Lung microvascular endothelial cell (primary cell): ENCODE measurements at regions not wholly inside any gene's neighbourhood (a gene's known extent, or its start where the extent isn't known, plus 50 kb on each side); places are given as distances from the start of the nearest gene placed in this dataset.

Experiments
- DNase-seq, 2 donors: peaks; one replicate each; pipeline versions ENCODE4 v3.0.0 to v3.0.0-alpha.2; 2010; ENCODE audit warnings: low read depth in 2 of 2

GRCh38 chr4:102439812-102440211 is 61.3 kb upstream of the NFKB1 start:
- peak in 1 of 2 donors; percentile 60 for DNase-seq

GRCh38 chr4:102440498-102440897 is 60.7 kb upstream of the NFKB1 start:
- no peak for DNase-seq

- no peak for DNase-seq
These were observed 58.9 kb upstream of the NFKB1 start for GRCh38 chr4:102441978-102442911.

- DNase-seq, result no peak
These were observed 56.4 kb upstream of the NFKB1 start for GRCh38 chr4:102444752-102445151.

GRCh38 chr4:102445213-102445612 is 55.9 kb upstream of the NFKB1 start:
- DNase-seq, result no peak

GRCh38 chr4:102447413-102447812 is 53.7 kb upstream of the NFKB1 start:
- DNase-seq, result no peak

- peak; percentile 72 to 75 for DNase-seq
These were observed 51.3 kb upstream of the NFKB1 start for GRCh38 chr4:102449751-102450352.

- DNase-seq, result no peak
These were observed 49.9 kb upstream of the NFKB1 start for GRCh38 chr4:102451266-102451665.
